22Rv1 (cell line): ENCODE measurements at regions not wholly inside any gene's neighbourhood (a gene's known extent, or its start where the extent isn't known, plus 50 kb on each side); places are given as distances from the start of the nearest gene placed in this dataset.

Source experiments
- CTCF ChIP-seq: fragments of 450-650 bp; IDR thresholded peaks from 2 replicates; pipeline ENCODE4 v1.5.1; 2017; ENCODE audit warnings: mild to moderate bottlenecking
- ZFX ChIP-seq: fragments of 450-650 bp; IDR thresholded peaks from 2 replicates; pipeline ENCODE4 v1.6.1; 2017; ENCODE audit warnings: antibody characterized with exemption, borderline replicate concordance

- TF ChIP-seq CTCF (no peak), ZFX (no peak)
Measured at GRCh38 chr11:115017529-115017928, 339.2 kb downstream of the NXPE2 start.
